ENCODE measurements at regions not wholly inside any gene's neighbourhood (a gene's known extent, or its start where the extent isn't known, plus 50 kb on each side); places are given as distances from the start of the nearest gene placed in this dataset.

DNA sequence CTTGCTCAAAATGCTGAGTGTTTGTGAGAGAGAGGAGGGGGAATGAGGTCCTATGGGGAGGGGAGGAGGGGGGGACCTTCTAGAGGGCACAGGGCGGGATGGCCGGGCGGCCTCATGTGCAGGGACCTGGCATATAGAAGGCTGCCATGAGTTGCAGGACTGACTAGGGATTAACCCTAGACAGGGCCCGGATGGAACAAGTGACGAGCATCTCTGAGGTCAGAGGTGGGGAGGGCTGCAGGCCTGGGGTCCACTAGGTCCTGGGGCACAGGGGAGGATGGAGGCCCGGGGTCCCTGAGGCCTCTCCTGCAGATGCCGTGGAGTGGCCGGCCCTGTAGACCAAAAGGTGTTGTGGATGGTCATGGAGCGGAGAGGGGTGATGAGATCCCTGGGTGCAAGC, 104.0 kb upstream of the EIF5 start:
- WGBS (ENCODE audit: low lambda C conversion rate), result 69% methylated on average over 9 of the region's 9 CpGs
- Histone ChIP-seq H2AFZ (ENCODE audit: low read length) (no peak overlapping the region), H3K9ac (ENCODE audit: insufficient read depth, low read depth, low read length) (no peak overlapping the region), H3K9me3 (ENCODE audit: low read length) (no peaks in the 10 kb centered on the region), H3K4me3 (replicated peaks in 1 of 3; ENCODE audit: insufficient read depth in 1 of 3, low read depth in 2 of 3, low read length in 3 of 3) (no peak overlapping the region), H3K27ac (ENCODE audit: extremely low read length, insufficient read depth, low read length) (no peak overlapping the region), H4K20me1 (ENCODE audit: insufficient read depth, low read length) (no peaks in the 10 kb centered on the region), H3K4me2 (ENCODE audit: low read depth, low read length) (no peak overlapping the region), H3K27me3 (ENCODE audit: control insufficient read depth in 1 of 2, insufficient read depth in 2 of 2, low read length in 2 of 2) (peaks cover 8 to 27% of the 10 kb centered on the region in 2 experiments; a peak in 4 of 5 replicates), H3K36me3 (replicated peaks in 1 of 2; ENCODE audit: control insufficient read depth in 1 of 2, insufficient read depth in 2 of 2, low read length in 2 of 2) (no peaks in the 10 kb centered on the region), H3K4me1 (ENCODE audit: insufficient read depth, low read length) (peaks cover 28% of the 10 kb centered on the region), H3K79me2 (ENCODE audit: insufficient read depth, low read length) (no peaks in the 10 kb centered on the region)
- FAIRE-seq (no peak), DNase-seq (ENCODE audit: low spot score) (no peak), ATAC-seq (no peak)
- intact Hi-C loops (cut with micrococcal nuclease; ENCODE audit: unreplicated experiment) (no loop called here), in situ Hi-C loops (cut with HindIII; ENCODE audit: extremely low pct_ligation_motif_present, low pct_unique_long_range_greater_than_20kb) (no loop called here)
- ChIA-PET CTCF (ENCODE audit: low intra/inter-chr PET ratio, low total read pairs) (no interaction called here), POLR2A (no interaction called here)
- no peak for TF ChIP-seq TBP (CRISPR knock-in tag; IDR thresholded peaks at IDR 0.05)
- no peak for TF ChIP-seq TEAD2 (CRISPR knock-in tag; IDR thresholded peaks at IDR 0.05)
- TF ChIP-seq, protein P1, sequence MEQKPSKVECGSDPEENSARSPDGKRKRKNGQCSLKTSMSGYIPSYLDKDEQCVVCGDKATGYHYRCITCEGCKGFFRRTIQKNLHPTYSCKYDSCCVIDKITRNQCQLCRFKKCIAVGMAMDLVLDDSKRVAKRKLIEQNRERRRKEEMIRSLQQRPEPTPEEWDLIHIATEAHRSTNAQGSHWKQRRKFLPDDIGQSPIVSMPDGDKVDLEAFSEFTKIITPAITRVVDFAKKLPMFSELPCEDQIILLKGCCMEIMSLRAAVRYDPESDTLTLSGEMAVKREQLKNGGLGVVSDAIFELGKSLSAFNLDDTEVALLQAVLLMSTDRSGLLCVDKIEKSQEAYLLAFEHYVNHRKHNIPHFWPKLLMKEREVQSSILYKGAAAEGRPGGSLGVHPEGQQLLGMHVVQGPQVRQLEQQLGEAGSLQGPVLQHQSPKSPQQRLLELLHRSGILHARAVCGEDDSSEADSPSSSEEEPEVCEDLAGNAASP (CRISPR knock-in tag; IDR thresholded peaks at IDR 0.05; ENCODE audit: borderline replicate concordance), result no peak
- TF ChIP-seq CHCHD3 (CRISPR knock-in tag; IDR thresholded peaks at IDR 0.05), result no peak
- no peak for TF ChIP-seq CHD2 (IDR thresholded peaks at IDR 0.05; ENCODE audit: low read depth, low read length)
- TF ChIP-seq YY1 (IDR thresholded peaks at IDR 0.05; ENCODE audit: insufficient read depth, insufficient replicate concordance, low read depth, low read length), result no peak
- TF ChIP-seq MNT (IDR thresholded peaks at IDR 0.05), result no peak
- TF ChIP-seq, protein P2, sequence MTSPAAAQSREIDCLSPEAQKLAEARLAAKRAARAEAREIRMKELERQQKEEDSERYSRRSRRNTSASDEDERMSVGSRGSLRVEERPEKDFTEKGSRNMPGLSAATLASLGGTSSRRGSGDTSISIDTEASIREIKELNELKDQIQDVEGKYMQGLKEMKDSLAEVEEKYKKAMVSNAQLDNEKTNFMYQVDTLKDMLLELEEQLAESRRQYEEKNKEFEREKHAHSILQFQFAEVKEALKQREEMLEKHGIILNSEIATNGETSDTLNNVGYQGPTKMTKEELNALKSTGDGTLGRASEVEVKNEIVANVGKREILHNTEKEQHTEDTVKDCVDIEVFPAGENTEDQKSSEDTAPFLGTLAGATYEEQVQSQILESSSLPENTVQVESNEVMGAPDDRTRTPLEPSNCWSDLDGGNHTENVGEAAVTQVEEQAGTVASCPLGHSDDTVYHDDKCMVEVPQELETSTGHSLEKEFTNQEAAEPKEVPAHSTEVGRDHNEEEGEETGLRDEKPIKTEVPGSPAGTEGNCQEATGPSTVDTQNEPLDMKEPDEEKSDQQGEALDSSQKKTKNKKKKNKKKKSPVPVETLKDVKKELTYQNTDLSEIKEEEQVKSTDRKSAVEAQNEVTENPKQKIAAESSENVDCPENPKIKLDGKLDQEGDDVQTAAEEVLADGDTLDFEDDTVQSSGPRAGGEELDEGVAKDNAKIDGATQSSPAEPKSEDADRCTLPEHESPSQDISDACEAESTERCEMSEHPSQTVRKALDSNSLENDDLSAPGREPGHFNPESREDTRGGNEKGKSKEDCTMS (CRISPR knock-in tag; conservative IDR thresholded peaks at IDR 0.05), result no peak
- BruUV-seq (replicated peaks), result no TSS peak

Measured in HepG2 (cell line).